ENCODE measurements at regions not wholly inside any gene's neighbourhood (a gene's known extent, or its start where the extent isn't known, plus 50 kb on each side); places are given as distances from the start of the nearest gene placed in this dataset.

DNA sequence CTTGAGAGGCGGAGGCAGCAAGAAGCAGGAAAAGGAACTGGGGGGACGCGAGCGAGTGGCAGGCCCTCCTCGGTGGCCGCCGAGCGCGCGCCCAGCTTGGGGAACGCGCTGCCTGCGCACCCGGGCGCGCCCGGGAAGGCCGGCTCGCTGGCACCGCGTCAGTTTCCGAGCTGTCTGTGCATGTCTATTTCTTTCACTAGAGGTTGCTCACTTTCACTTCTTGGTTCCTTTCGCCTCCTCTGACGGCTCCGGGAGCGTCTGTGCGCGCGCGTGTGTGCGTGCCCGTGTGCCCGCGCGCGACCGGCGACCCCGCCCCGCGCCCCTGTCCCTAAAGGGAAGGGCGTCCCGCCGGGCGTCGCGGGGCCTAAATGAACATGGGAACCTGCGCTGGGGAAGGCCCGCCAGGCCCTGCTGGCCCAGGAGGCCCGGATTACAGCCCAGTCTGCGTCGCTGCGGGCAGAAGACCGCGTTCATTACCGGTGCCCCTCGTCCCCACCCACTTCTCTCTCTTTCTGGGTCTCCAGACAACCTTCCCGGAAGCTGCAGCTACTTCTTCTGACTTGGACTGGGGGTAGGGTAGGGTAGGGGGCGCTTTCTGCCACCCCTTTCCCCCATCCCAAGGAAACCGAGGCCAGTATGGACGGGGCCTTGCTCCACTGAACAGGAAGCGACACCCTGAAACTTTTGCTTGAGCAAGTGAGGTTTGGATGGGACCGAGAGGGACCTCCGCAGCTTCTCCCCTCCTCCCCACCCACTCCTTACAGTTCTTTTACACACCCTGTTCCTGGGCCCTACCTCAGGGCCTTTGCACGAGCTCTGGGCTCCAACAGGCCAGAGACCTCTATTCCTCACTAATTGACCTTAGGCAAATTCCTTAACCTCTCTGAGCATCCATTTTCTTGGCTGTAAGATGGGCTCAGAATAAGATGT, 205.8 kb upstream of the IER5L start:
- H3K23me2 ChIP-seq (ENCODE audit: low read depth, low read length): peaks cover 4% of the 10 kb centered on the region; the same call in 1 of the 2 replicates
- peak overlapping the region; percentile 64 to 92 for H3K4me2 ChIP-seq (ENCODE audit: insufficient read depth in 1 of 2, low read depth in 2 of 2, low read length in 2 of 2)
- no peak overlapping the region for H3K4ac ChIP-seq (replicated peaks; ENCODE audit: insufficient read length, low read depth, low read length)
- peak overlapping the region; percentile 27; the same call in 1 of the 2 replicates for H2BK12ac ChIP-seq (ENCODE audit: low read depth, low read length)
- no peak overlapping the region for H3K56ac ChIP-seq (replicated peaks; ENCODE audit: insufficient read length, low read depth, low read length)
- ChIA-PET POLR2A (ENCODE audit: partially characterized antibody) (interaction anchor here (0.9 to 2.6 kb wide), 9 partner anchors 9 to 99 kb away, joined by 3 to 11 read pairs (median 6); no protein-coding TSS in a partner anchor), CTCF (ENCODE audit: partially characterized antibody) (interaction anchor here (0.5 to 2.1 kb wide), 10 partner anchors 10 to 389 kb away, joined by 3 to 5 read pairs (median 3); no protein-coding TSS in a partner anchor)
- H2AK5ac ChIP-seq (ENCODE audit: low read depth, low read length): no peak overlapping the region
- H3K9me3 ChIP-seq (ENCODE audit: insufficient read depth in 2 of 2, low read depth in 1 of 2, low read length in 1 of 2): no peaks in the 10 kb centered on the region
- peak overlapping the region; percentile 81; the same call in 1 of the 2 replicates for H4K8ac ChIP-seq (ENCODE audit: extremely low read depth, insufficient read depth, low read length)
- H3K4me3 ChIP-seq (ENCODE audit: extremely low read depth in 1 of 4, insufficient read depth in 2 of 4, low read depth in 3 of 4, low read length in 4 of 4): peak overlapping the region; percentile 35 to 72 (median 48)
- H3K27ac ChIP-seq (ENCODE audit: low read depth, low read length): no peak overlapping the region
- peak overlapping the region; percentile 23 for H4K91ac ChIP-seq (replicated peaks; ENCODE audit: insufficient read length, low read length)
- H3K14ac ChIP-seq (ENCODE audit: insufficient read length): no peak overlapping the region
- H3K27me3 ChIP-seq (replicated peaks in 1 of 4; ENCODE audit: control insufficient read depth in 3 of 4, extremely low read depth in 1 of 4, insufficient read depth in 3 of 4, low read length in 3 of 4): peaks cover 0 to 13% (median 9%) of the 10 kb centered on the region in 4 experiments; a peak in 4 of 7 replicates
- FAIRE-seq: no peak
- no peak overlapping the region for H4K5ac ChIP-seq (ENCODE audit: insufficient read length, low read depth, low read length)
- no peaks in the 10 kb centered on the region for H3K79me2 ChIP-seq (ENCODE audit: control insufficient read depth in 1 of 2, insufficient read depth in 2 of 2, low read length in 2 of 2)
- H3K36me3 ChIP-seq (ENCODE audit: control insufficient read depth in 2 of 4, insufficient read depth in 4 of 4, low read length in 3 of 4): no peaks in the 10 kb centered on the region
- no peaks in the 10 kb centered on the region for H3K79me1 ChIP-seq (ENCODE audit: low read depth, low read length)
- 14% methylated on average over 48 of the region's 65 CpGs; no CpG with 5 or more reads in 1 of the 2 experiments for WGBS, 2 experiments (ENCODE audit: extremely low coverage in 1 of 2, insufficient coverage in 1 of 2, insufficient read length in 1 of 2, insufficient replicate concordance in 2 of 2, low coverage in 1 of 2, low lambda C conversion rate in 2 of 2, missing lambda C conversion rate in 1 of 2)
- H3K18ac ChIP-seq (ENCODE audit: extremely low read depth, low read length): peak overlapping the region; percentile 90
- DNase-seq (ENCODE audit: low read depth in 1 of 2, low spot score in 2 of 2): no peak
- H2BK120ac ChIP-seq (replicated peaks; ENCODE audit: low read depth, low read length): no peak overlapping the region
- peaks cover 5 to 17% (median 14%) of the 10 kb centered on the region in 4 experiments for H3K4me1 ChIP-seq (replicated peaks in 1 of 4; ENCODE audit: control insufficient read depth in 3 of 4, insufficient read depth in 4 of 4, low read length in 3 of 4)
- peak overlapping the region; percentile 42; the same call in 1 of the 2 replicates for H2AFZ ChIP-seq (ENCODE audit: low read length)
- H4K20me1 ChIP-seq (replicated peaks in 1 of 2; ENCODE audit: control insufficient read depth in 1 of 2, insufficient read depth in 2 of 2, low read length in 2 of 2): no peaks in the 10 kb centered on the region
- 0 out of 2 replicates have a peak overlapping the region, but pooled peaks have one; percentile 48 for H2BK20ac ChIP-seq (ENCODE audit: low read length)
- H3K9ac ChIP-seq (replicated peaks in 1 of 4; ENCODE audit: extremely low read depth in 1 of 4, low read depth in 3 of 4, low read length in 3 of 4): peak overlapping the region in 1 of 4 experiments; percentile 12; a peak in 1 of 7 replicates
- H3K23ac ChIP-seq (ENCODE audit: insufficient read length): no peak overlapping the region
- no peak overlapping the region; the same call in 1 of the 2 replicates for H2BK5ac ChIP-seq (ENCODE audit: low read depth, low read length)
- H2BK15ac ChIP-seq (ENCODE audit: low read length): 0 out of 2 replicates have a peak overlapping the region, but pooled peaks have one; percentile 8
- TF ChIP-seq KDM4A (IDR thresholded peaks at IDR 0.05; ENCODE audit: low read depth, low read length, severe bottlenecking) (peak; percentile 83), BACH1 (IDR thresholded peaks at IDR 0.05; ENCODE audit: low read length) (no peak), RAD21 (IDR thresholded peaks at IDR 0.05 in 1 of 2, conservative IDR thresholded peaks at IDR 0.05 in 1 of 2; ENCODE audit: low read depth in 2 of 2, low read length in 2 of 2) (peak in 1 of 2 experiments; percentile 1; a peak in 1 of 4 replicates), KDM1A (IDR thresholded peaks at IDR 0.05; ENCODE audit: borderline replicate concordance, low read length) (peak; percentile 92; the same call in 1 of the 2 replicates), SUZ12 (IDR thresholded peaks at IDR 0.05; ENCODE audit: low read length) (0 out of 2 replicates have a peak, but pooled peaks have one; percentile 31)
- TF ChIP-seq, protein P1, sequence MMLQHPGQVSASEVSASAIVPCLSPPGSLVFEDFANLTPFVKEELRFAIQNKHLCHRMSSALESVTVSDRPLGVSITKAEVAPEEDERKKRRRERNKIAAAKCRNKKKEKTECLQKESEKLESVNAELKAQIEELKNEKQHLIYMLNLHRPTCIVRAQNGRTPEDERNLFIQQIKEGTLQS (IDR thresholded peaks at IDR 0.05; ENCODE audit: insufficient read depth, low read depth, low read length): no peak
- TF ChIP-seq, protein P2, sequence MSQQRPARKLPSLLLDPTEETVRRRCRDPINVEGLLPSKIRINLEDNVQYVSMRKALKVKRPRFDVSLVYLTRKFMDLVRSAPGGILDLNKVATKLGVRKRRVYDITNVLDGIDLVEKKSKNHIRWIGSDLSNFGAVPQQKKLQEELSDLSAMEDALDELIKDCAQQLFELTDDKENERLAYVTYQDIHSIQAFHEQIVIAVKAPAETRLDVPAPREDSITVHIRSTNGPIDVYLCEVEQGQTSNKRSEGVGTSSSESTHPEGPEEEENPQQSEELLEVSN (IDR thresholded peaks at IDR 0.05): no peak
